Middle frontal gyrus (tissue), 1 donor: ENCODE measurements at regions not wholly inside any gene's neighbourhood (a gene's known extent, or its start where the extent isn't known, plus 50 kb on each side); places are given as distances from the start of the nearest gene placed in this dataset.

Source experiments
- DNase-seq: peaks from one replicate; pipeline ENCODE4 v3.0.0-alpha.2; 2015; ENCODE audit warnings: low spot score; ENCODE audit errors: extremely low spot score

GRCh38 chr3:115450036-115450435 is 173.3 kb upstream of the GAP43 start:
- DNase-seq, result no peak

GRCh38 chr3:115464036-115464435 is 159.3 kb upstream of the GAP43 start:
- DNase-seq, result no peak

- DNase-seq, result no peak
Observed at GRCh38 chr3:115469649-115470048, 153.7 kb upstream of the GAP43 start.

GRCh38 chr3:115470254-115470653 is 153.1 kb upstream of the GAP43 start:
- DNase-seq, result no peak

GRCh38 chr3:115475178-115476041 is 147.9 kb upstream of the GAP43 start:
- no peak for DNase-seq

GRCh38 chr3:115476472-115476871 is 146.8 kb upstream of the GAP43 start:
- no peak for DNase-seq

GRCh38 chr3:115478359-115478758 is 145.0 kb upstream of the GAP43 start:
- DNase-seq, result no peak

- no peak for DNase-seq
Observed at GRCh38 chr3:115486880-115487279, 136.4 kb upstream of the GAP43 start.

- DNase-seq, result no peak
Observed at GRCh38 chr3:115487968-115488367, 135.3 kb upstream of the GAP43 start.

- no peak for DNase-seq
Observed at GRCh38 chr3:115488409-115488808, 134.9 kb upstream of the GAP43 start.

GRCh38 chr3:115494826-115495225 is 128.5 kb upstream of the GAP43 start:
- DNase-seq, result no peak

- DNase-seq, result no peak
Observed at GRCh38 chr3:115498421-115498820, 124.9 kb upstream of the GAP43 start.

- no peak for DNase-seq
Observed at GRCh38 chr3:115498898-115499297, 124.4 kb upstream of the GAP43 start.

GRCh38 chr3:115499666-115500065 is 123.6 kb upstream of the GAP43 start:
- DNase-seq, result no peak

GRCh38 chr3:115500795-115501194 is 122.5 kb upstream of the GAP43 start:
- no peak for DNase-seq

- no peak for DNase-seq
Observed at GRCh38 chr3:115502128-115502527, 121.2 kb upstream of the GAP43 start.

- DNase-seq, result no peak
Observed at GRCh38 chr3:115503394-115503793, 119.9 kb upstream of the GAP43 start.

- DNase-seq, result no peak
Observed at GRCh38 chr3:115508562-115508961, 114.7 kb upstream of the GAP43 start.

- no peak for DNase-seq
Observed at GRCh38 chr3:115512565-115513415, 110.5 kb upstream of the GAP43 start.

GRCh38 chr3:115513416-115513800 is 109.9 kb upstream of the GAP43 start:
- no peak for DNase-seq

GRCh38 chr3:115517457-115518050 is 105.8 kb upstream of the GAP43 start:
- DNase-seq, result no peak
